ENCODE measurements at regions not wholly inside any gene's neighbourhood (a gene's known extent, or its start where the extent isn't known, plus 50 kb on each side); places are given as distances from the start of the nearest gene placed in this dataset.

GRCh38 chr6:144394210-144394609 is 109.1 kb downstream of the UTRN start:
- Histone ChIP-seq H3K27me3 (no peaks in the 10 kb centered on the region), H3K27ac (no peak overlapping the region), H3K4me1 (peaks cover 0 to 7% of the 10 kb centered on the region in 2 donors), H3K4me3 (no peak overlapping the region), H3K36me3 (no peaks in the 10 kb centered on the region), H3K9me3 (peaks cover 0 to 9% of the 10 kb centered on the region in 2 donors)
- ATAC-seq (no peak), DNase-seq (no peak)
- intact Hi-C loops (cut with DNase I), result no loop called here
- TF ChIP-seq CTCF (IDR thresholded peaks at IDR 0.05), result no peak

- Histone ChIP-seq H3K4me3 (no peak overlapping the region), H3K4me1 (peaks cover 0 to 11% of the 10 kb centered on the region in 2 donors), H3K36me3 (no peaks in the 10 kb centered on the region), H3K27ac (no peak overlapping the region), H3K9me3 (peaks cover 0 to 9% of the 10 kb centered on the region in 2 donors), H3K27me3 (no peaks in the 10 kb centered on the region)
- no peak for DNase-seq
- no peak for ATAC-seq
- intact Hi-C loops (cut with DNase I), result no loop called here
- TF ChIP-seq CTCF (IDR thresholded peaks at IDR 0.05), result no peak
Measured at GRCh38 chr6:144395014-144395413, 109.9 kb downstream of the UTRN start.

- no peak for TF ChIP-seq CTCF (IDR thresholded peaks at IDR 0.05)
- no peak for ATAC-seq
- H3K4me1 ChIP-seq, result peaks cover 0 to 13% of the 10 kb centered on the region in 2 donors
- H3K9me3 ChIP-seq, result peaks cover 0 to 9% of the 10 kb centered on the region in 2 donors
- H3K4me3 ChIP-seq, result no peak overlapping the region
- H3K27me3 ChIP-seq, result no peaks in the 10 kb centered on the region
- H3K36me3 ChIP-seq, result no peaks in the 10 kb centered on the region
- intact Hi-C loops (cut with DNase I), result no loop called here
- no peak overlapping the region for H3K27ac ChIP-seq
- DNase-seq, result no peak
Measured at GRCh38 chr6:144395826-144396225, 110.7 kb downstream of the UTRN start.

GRCh38 chr6:144397141-144397540 is 112.0 kb downstream of the UTRN start:
- DNase-seq, result no peak
- Histone ChIP-seq H3K36me3 (no peaks in the 10 kb centered on the region), H3K9me3 (peaks cover 0 to 9% of the 10 kb centered on the region in 2 donors), H3K4me1 (peaks cover 0 to 15% of the 10 kb centered on the region in 2 donors), H3K27ac (no peak overlapping the region), H3K27me3 (no peaks in the 10 kb centered on the region), H3K4me3 (no peak overlapping the region)
- ATAC-seq, result no peak
- no peak for TF ChIP-seq CTCF (IDR thresholded peaks at IDR 0.05)
- intact Hi-C loops (cut with DNase I), result no loop called here

GRCh38 chr6:144400321-144400720 is 115.2 kb downstream of the UTRN start:
- Histone ChIP-seq H3K9me3 (peaks cover 0 to 9% of the 10 kb centered on the region in 2 donors), H3K27me3 (no peaks in the 10 kb centered on the region), H3K4me1 (peaks cover 0 to 25% of the 10 kb centered on the region in 2 donors), H3K36me3 (peaks cover 0 to 9% of the 10 kb centered on the region in 2 donors), H3K27ac (no peak overlapping the region), H3K4me3 (no peak overlapping the region)
- DNase-seq (no peak), ATAC-seq (no peak)
- TF ChIP-seq CTCF (IDR thresholded peaks at IDR 0.05), result no peak
- intact Hi-C loops (cut with DNase I), result no loop called here
